HEK293T (cell line): ENCODE measurements at regions not wholly inside any gene's neighbourhood (a gene's known extent, or its start where the extent isn't known, plus 50 kb on each side); places are given as distances from the start of the nearest gene placed in this dataset.

Experiments
- CTCF ChIA-PET: fragments of 350-600 bp; formaldehyde crosslinking; extraction: SDS; loops from one replicate; lab custom pipeline; 2021; ENCODE audit warnings: antibody characterized with exemption, inconsistent platforms; lab: Yijun Ruan, JAX
- POLR2A ChIA-PET: fragments of 350-600 bp; formaldehyde crosslinking; extraction: SDS; loops from one replicate; lab custom pipeline; 2020; ENCODE audit warnings: antibody characterized with exemption, inconsistent platforms; lab: Yijun Ruan, JAX
- DNase-seq: peaks from one replicate; pipeline ENCODE4 v3.0.0; 2012; ENCODE audit warnings: mixed read lengths; ENCODE audit errors: extremely low spot score
- ARNT ChIP-seq: fragments of 450-650 bp; IDR thresholded peaks from 2 replicates; pipeline ENCODE4 v1.6.1; 2017; ENCODE audit warnings: mild to moderate bottlenecking
- BHLHE40 ChIP-seq: fragments of 450-650 bp; IDR thresholded peaks from 2 replicates; pipeline ENCODE4 v1.6.1; 2016; ENCODE audit warnings: mild to moderate bottlenecking, moderate library complexity, borderline replicate concordance
- CTBP1 ChIP-seq: fragments of 450-650 bp; IDR thresholded peaks from 2 replicates; pipeline ENCODE4 v1.6.1; 2016; ENCODE audit warnings: borderline replicate concordance
- ELF4 ChIP-seq: fragments of 450-650 bp; IDR thresholded peaks from 2 replicates; pipeline ENCODE4 v1.6.1; 2017; ENCODE audit warnings: antibody characterized with exemption
- FOXA1 ChIP-seq: fragments of 450-650 bp; IDR thresholded peaks from 2 replicates; pipeline ENCODE4 v1.6.1; 2016; ENCODE audit warnings: mild to moderate bottlenecking
- FOXK2 ChIP-seq: fragments of 450-650 bp; IDR thresholded peaks from 2 replicates; pipeline ENCODE4 v1.6.1; 2016; ENCODE audit warnings: mild to moderate bottlenecking
- FOXM1 ChIP-seq: fragments of 450-650 bp; IDR thresholded peaks from 2 replicates; pipeline ENCODE4 v1.6.1; 2017; ENCODE audit warnings: mild to moderate bottlenecking, borderline replicate concordance
- HDGF ChIP-seq: fragments of 450-650 bp; IDR thresholded peaks from 2 replicates; pipeline ENCODE4 v1.6.1; 2017; ENCODE audit warnings: antibody characterized with exemption, borderline replicate concordance
- L3MBTL2 ChIP-seq: fragments of 450-650 bp; conservative IDR thresholded peaks from 2 replicates; pipeline ENCODE4 v1.6.1; 2016; ENCODE audit warnings: mild to moderate bottlenecking
- LEF1 ChIP-seq: fragments of 450-650 bp; IDR thresholded peaks from 2 replicates; pipeline ENCODE4 v1.6.1; 2017; ENCODE audit warnings: mild to moderate bottlenecking, borderline replicate concordance
- NFRKB ChIP-seq: fragments of 450-650 bp; IDR thresholded peaks from 2 replicates; pipeline ENCODE4 v1.6.1; 2016; ENCODE audit warnings: mild to moderate bottlenecking, moderate library complexity
- PKNOX1 ChIP-seq: fragments of 450-650 bp; IDR thresholded peaks from 2 replicates; pipeline ENCODE4 v1.6.1; 2016
- SP1 ChIP-seq: fragments of 450-650 bp; IDR thresholded peaks from 2 replicates; pipeline ENCODE4 v1.6.1; 2017
- SUZ12 ChIP-seq: fragments of 450-650 bp; IDR thresholded peaks from 2 replicates; pipeline ENCODE4 v1.6.1; 2016; ENCODE audit warnings: mild to moderate bottlenecking
- TARDBP ChIP-seq: fragments of 450-650 bp; IDR thresholded peaks from 2 replicates; pipeline ENCODE4 v1.6.1; 2016
- ZNF384 ChIP-seq: fragments of 450-650 bp; IDR thresholded peaks from 2 replicates; pipeline ENCODE4 v1.6.1; 2016

- no peak for DNase-seq
- ChIA-PET CTCF (interaction anchor here (0.7 kb wide), 1 partner anchor 16 kb away, joined by 3 read pairs; no protein-coding TSS in a partner anchor), POLR2A (no interaction called here)
- TF ChIP-seq ARNT (no peak), SUZ12 (no peak), ELF4 (no peak), FOXM1 (no peak), NFRKB (no peak), PKNOX1 (no peak), FOXK2 (no peak), L3MBTL2 (no peak), SP1 (no peak), CTBP1 (no peak), LEF1 (no peak), HDGF (no peak), TARDBP (no peak), FOXA1 (no peak), BHLHE40 (no peak), ZNF384 (no peak)
Measured at GRCh38 chr21:16573578-16573977, 843.8 kb downstream of the USP25 start.

GRCh38 chr21:16577975-16578374 is 848.2 kb downstream of the USP25 start:
- no peak for TF ChIP-seq L3MBTL2
- no peak for TF ChIP-seq FOXM1
- no peak for TF ChIP-seq NFRKB
- no peak for TF ChIP-seq FOXK2
- no peak for TF ChIP-seq LEF1
- no peak for TF ChIP-seq SP1
- TF ChIP-seq ARNT: no peak
- CTCF ChIA-PET: no interaction called here
- POLR2A ChIA-PET: no interaction called here
- DNase-seq: no peak

GRCh38 chr21:16578912-16579311 is 849.1 kb downstream of the USP25 start:
- ChIA-PET POLR2A (no interaction called here), CTCF (no interaction called here)
- no peak for DNase-seq
- TF ChIP-seq L3MBTL2 (no peak), ZNF384 (no peak), ARNT (no peak), HDGF (no peak), FOXM1 (no peak), NFRKB (no peak), LEF1 (no peak), ELF4 (no peak), PKNOX1 (no peak), CTBP1 (no peak), TARDBP (no peak), FOXA1 (no peak), FOXK2 (no peak), SP1 (no peak), SUZ12 (no peak), BHLHE40 (no peak)

GRCh38 chr21:16579538-16579937 is 849.8 kb downstream of the USP25 start:
- TF ChIP-seq PKNOX1 (no peak), SP1 (no peak), BHLHE40 (no peak), ELF4 (no peak), ZNF384 (no peak), FOXK2 (no peak), TARDBP (no peak)
- ChIA-PET POLR2A (no interaction called here), CTCF (interaction anchor here (0.6 kb wide), 1 partner anchor 15 kb away, joined by 3 read pairs; no protein-coding TSS in a partner anchor)
- DNase-seq: no peak

GRCh38 chr21:16580661-16581060 is 850.9 kb downstream of the USP25 start:
- POLR2A ChIA-PET: no interaction called here
- DNase-seq: no peak
- TF ChIP-seq SP1: no peak
- TF ChIP-seq ARNT: no peak
- TF ChIP-seq PKNOX1: no peak
- TF ChIP-seq HDGF: no peak
- no peak for TF ChIP-seq ZNF384
- TF ChIP-seq L3MBTL2: no peak
- TF ChIP-seq SUZ12: no peak
- no peak for TF ChIP-seq LEF1
- TF ChIP-seq NFRKB: no peak
- TF ChIP-seq FOXK2: no peak
- TF ChIP-seq ELF4: no peak
- TF ChIP-seq FOXA1: no peak
- TF ChIP-seq TARDBP: no peak
- TF ChIP-seq CTBP1: no peak
- no peak for TF ChIP-seq BHLHE40
- no peak for TF ChIP-seq FOXM1
- CTCF ChIA-PET: no interaction called here

GRCh38 chr21:16583556-16583955 is 853.8 kb downstream of the USP25 start:
- ChIA-PET CTCF (no interaction called here), POLR2A (no interaction called here)
- no peak for DNase-seq
- TF ChIP-seq NFRKB: no peak
- no peak for TF ChIP-seq FOXK2
- no peak for TF ChIP-seq HDGF
- no peak for TF ChIP-seq L3MBTL2
- TF ChIP-seq SUZ12: no peak
- no peak for TF ChIP-seq CTBP1
- TF ChIP-seq ZNF384: no peak
- TF ChIP-seq LEF1: no peak
- no peak for TF ChIP-seq ARNT
- no peak for TF ChIP-seq ELF4
- no peak for TF ChIP-seq TARDBP
- TF ChIP-seq BHLHE40: no peak
- TF ChIP-seq FOXA1: no peak
- no peak for TF ChIP-seq FOXM1
- no peak for TF ChIP-seq PKNOX1
- no peak for TF ChIP-seq SP1
